Endothelial cell (in vitro differentiated cells): ENCODE measurements at regions not wholly inside any gene's neighbourhood (a gene's known extent, or its start where the extent isn't known, plus 50 kb on each side); places are given as distances from the start of the nearest gene placed in this dataset.

Experiments
- DNase-seq: peaks from one replicate; pipeline ENCODE4 v3.0.0; 2021; ENCODE audit warnings: low spot score
- H3K27ac Mint-ChIP-seq: one replicate; pipeline ENCODE4 v1.8.0; 2021; ENCODE audit warnings: mixed read lengths, inconsistent platforms; ENCODE audit not compliant: unreplicated experiment
- H3K27me3 Mint-ChIP-seq: one replicate; pipeline ENCODE4 v1.8.0; 2021; ENCODE audit warnings: mild to moderate bottlenecking, moderate library complexity, mixed read lengths, inconsistent platforms; ENCODE audit not compliant: unreplicated experiment
- H3K36me3 Mint-ChIP-seq: one replicate; pipeline ENCODE4 v1.8.0; 2021; ENCODE audit warnings: mild to moderate bottlenecking, low read depth, mixed read lengths, inconsistent platforms; ENCODE audit not compliant: unreplicated experiment
- H3K4me1 Mint-ChIP-seq: one replicate; pipeline ENCODE4 v1.8.0; 2021; ENCODE audit warnings: mild to moderate bottlenecking, mixed read lengths, inconsistent platforms; ENCODE audit not compliant: unreplicated experiment
- H3K4me3 Mint-ChIP-seq: one replicate; pipeline ENCODE4 v1.8.0; 2021; ENCODE audit warnings: mild to moderate bottlenecking, mixed read lengths, inconsistent platforms; ENCODE audit not compliant: unreplicated experiment
- H3K9me3 Mint-ChIP-seq: one replicate; pipeline ENCODE4 v1.8.0; 2021; ENCODE audit warnings: mixed read lengths, inconsistent platforms; ENCODE audit not compliant: unreplicated experiment
- CTCF ChIP-seq: fragments of 200-600 bp; sonication (generic); IDR thresholded peaks from one replicate; pipeline ENCODE4 v1.5.0; 2021; ENCODE audit warnings: antibody characterized with exemption; ENCODE audit not compliant: unreplicated experiment

DNA sequence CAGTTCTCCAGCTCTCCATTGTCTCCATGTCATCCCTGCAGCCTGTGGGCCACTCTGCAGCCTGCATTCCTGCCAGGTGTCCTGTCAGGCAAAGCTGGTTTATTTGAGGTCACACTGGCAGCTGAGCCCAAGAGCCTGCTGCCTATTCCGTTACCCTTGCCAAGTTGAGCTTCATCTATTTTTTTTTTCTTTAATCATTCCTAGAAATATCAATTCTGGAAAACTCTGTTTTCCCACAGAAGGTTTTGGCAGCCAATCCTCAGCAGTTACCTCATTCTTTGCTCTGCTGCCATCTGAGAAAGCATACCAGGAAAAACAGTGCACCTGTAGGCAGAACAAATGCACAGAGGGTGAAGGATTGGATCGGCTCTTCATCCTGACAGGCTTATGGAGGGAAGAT lies 411.0 kb upstream of the ACVR2A start:
- Mint-ChIP-seq H3K9me3 (no peaks in the 10 kb centered on the region), H3K27me3 (peaks cover 2% of the 10 kb centered on the region), H3K4me3 (no peak overlapping the region), H3K4me1 (no peaks in the 10 kb centered on the region), H3K27ac (no peak overlapping the region), H3K36me3 (no peaks in the 10 kb centered on the region)
- no peak for TF ChIP-seq CTCF
- DNase-seq = no peak

DNA sequence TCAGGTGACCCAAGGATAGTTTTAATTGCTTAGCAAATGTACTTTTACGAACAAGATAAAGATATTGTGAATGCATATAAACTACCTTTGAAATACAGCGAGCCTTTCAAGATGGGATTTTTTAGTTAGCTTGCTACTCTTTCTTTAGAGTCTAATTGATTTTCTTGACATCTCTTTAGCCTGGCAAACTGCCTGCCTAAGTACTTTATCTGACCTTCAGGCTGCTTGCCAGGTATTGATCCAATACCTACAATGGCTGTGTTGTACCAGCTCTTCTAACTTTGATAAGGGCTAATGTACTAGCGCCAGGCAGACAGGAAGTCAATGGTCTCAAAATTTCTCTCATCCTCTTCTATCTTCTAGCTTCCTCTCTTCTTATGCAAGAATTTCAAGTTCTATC lies 414.4 kb upstream of the ACVR2A start:
- H3K27me3 Mint-ChIP-seq = peaks cover 2% of the 10 kb centered on the region
- DNase-seq = no peak

DNA sequence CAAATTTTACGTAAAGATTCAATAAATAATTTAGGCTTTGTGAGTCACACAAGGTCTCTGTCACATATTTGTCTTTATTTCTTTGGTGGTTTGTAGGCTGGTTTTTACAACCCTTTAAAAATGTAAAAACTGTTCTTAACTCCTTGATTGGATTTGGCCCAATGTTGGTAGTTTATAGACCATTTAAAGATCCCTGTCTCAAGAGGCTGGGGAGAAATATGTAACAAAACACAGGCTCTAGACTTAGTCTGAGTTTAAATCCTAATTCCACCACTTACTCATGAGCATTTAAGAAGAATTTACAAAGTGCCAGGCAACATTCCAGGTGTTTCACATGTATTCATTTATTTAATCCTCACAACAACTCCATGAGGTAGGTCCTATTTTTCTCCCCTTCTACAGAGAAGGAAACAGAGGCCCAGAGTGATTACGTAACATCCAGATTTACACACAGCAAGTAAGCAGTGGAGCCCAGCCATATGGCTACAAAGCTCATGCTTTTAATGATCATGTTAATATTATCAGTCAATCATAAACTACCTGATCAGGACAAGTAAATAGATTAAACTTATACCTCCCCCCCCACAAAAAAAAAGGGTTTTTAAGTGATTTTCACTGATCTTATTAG lies 416.6 kb upstream of the ACVR2A start:
- TF ChIP-seq CTCF = no peak
- Mint-ChIP-seq H3K27ac (no peak overlapping the region), H3K36me3 (no peaks in the 10 kb centered on the region), H3K27me3 (no peaks in the 10 kb centered on the region), H3K4me1 (no peaks in the 10 kb centered on the region), H3K9me3 (no peaks in the 10 kb centered on the region), H3K4me3 (no peak overlapping the region)
- DNase-seq = no peak

More for the DNA sequence above, 414.4 kb upstream of the ACVR2A start:
- no peak overlapping the region for H3K4me3 Mint-ChIP-seq
- no peaks in the 10 kb centered on the region for H3K9me3 Mint-ChIP-seq
- no peak overlapping the region for H3K27ac Mint-ChIP-seq
- H3K4me1 Mint-ChIP-seq = no peaks in the 10 kb centered on the region
- no peak for TF ChIP-seq CTCF
- H3K36me3 Mint-ChIP-seq = no peaks in the 10 kb centered on the region

GRCh38 chr2:147425437-147426029 lies 419.3 kb upstream of the ACVR2A start:
- Mint-ChIP-seq H3K27ac (no peak overlapping the region), H3K36me3 (no peaks in the 10 kb centered on the region)

More at GRCh38 chr2:147425437-147426029, 419.3 kb upstream of the ACVR2A start:
- no peaks in the 10 kb centered on the region for H3K9me3 Mint-ChIP-seq
- no peaks in the 10 kb centered on the region for H3K27me3 Mint-ChIP-seq
- TF ChIP-seq CTCF = no peak
- no peak overlapping the region for H3K4me3 Mint-ChIP-seq
- DNase-seq = no peak
- no peaks in the 10 kb centered on the region for H3K4me1 Mint-ChIP-seq
